Transverse colon (tissue), 4 donors: ENCODE measurements at regions not wholly inside any gene's neighbourhood (a gene's known extent, or its start where the extent isn't known, plus 50 kb on each side); places are given as distances from the start of the nearest gene placed in this dataset.

Source experiments
- DNase-seq: peaks from one replicate; pipeline ENCODE4 v3.0.0-alpha.2; 2019
- H3K27ac ChIP-seq, 4 donors: fragments of 200-600 bp; sonication (generic); 2 replicates each; pipeline ENCODE4 v1.5.1; 2016 to 2018; ENCODE audit warnings: inconsistent platforms in 4 of 4
- H3K27me3 ChIP-seq: fragments of 200-600 bp; sonication (generic); 2 replicates; pipeline ENCODE4 v1.5.1; 2017; ENCODE audit warnings: inconsistent platforms
- H3K36me3 ChIP-seq, 4 donors: fragments of 200-600 bp; sonication (generic); 2 replicates each; pipeline ENCODE4 v1.5.1; 2017 to 2019; ENCODE audit warnings: inconsistent platforms in 4 of 4
- H3K4me1 ChIP-seq, 4 donors: fragments of 200-600 bp; sonication (generic); 2 replicates each; pipeline ENCODE4 v1.5.1; 2017 to 2020; ENCODE audit warnings: inconsistent platforms in 4 of 4
- H3K4me3 ChIP-seq, 4 donors: fragments of 200-600 bp; sonication (generic); 1 replicate in 1 of 4; 2 replicates in 3 of 4; pipeline versions ENCODE4 v1.5.1 to v1.6.1; 2017 to 2019; ENCODE audit warnings: inconsistent platforms in 4 of 4
- H3K9me3 ChIP-seq, 2 donors: fragments of 200-600 bp; sonication (generic); 2 replicates each; pipeline ENCODE4 v1.5.1; 2017 to 2019; ENCODE audit warnings: inconsistent platforms in 2 of 2
- CTCF ChIP-seq, 5 experiments: fragments of 200-600 bp in 3 of 5; fragments of 450-650 bp in 2 of 5; sonication (generic) in 3 of 5; IDR thresholded peaks; 1 replicate in 2 of 5; 2 replicates in 3 of 5; pipeline ENCODE4 v1.5.1; 2016 to 2017; ENCODE audit warnings: antibody characterized with exemption in 5 of 5, inconsistent platforms in 3 of 5, mild to moderate bottlenecking in 2 of 5, moderate library complexity in 1 of 5
- EP300 ChIP-seq: sonication (generic); formaldehyde crosslinking; IDR thresholded peaks from one replicate; pipeline ENCODE4 v1.6.1; 2017; ENCODE audit warnings: antibody characterized with exemption, low read depth
- POLR2A ChIP-seq: fragments of 450-650 bp; IDR thresholded peaks from one replicate; pipeline ENCODE4 v1.6.1; 2016; ENCODE audit warnings: antibody characterized with exemption, mild to moderate bottlenecking, moderate library complexity
- POLR2AphosphoS5 ChIP-seq, 3 donors: sonication (generic); formaldehyde crosslinking; IDR thresholded peaks; one replicate each; pipeline ENCODE4 v1.6.1; 2016; ENCODE audit warnings: antibody characterized with exemption in 3 of 3
- WGBS, 2 donors: methylation state at CpG; one replicate each; pipeline ENCODE4 v1.1.5; 2018; ENCODE audit warnings: low coverage in 1 of 2; 5-methylcytosine and 5-hydroxymethylcytosine counted together
- in situ Hi-C, 4 donors: fragments of 200-750 bp; cut with MboI; loops; one replicate each; pipeline versions ENCODE4 v1.15.0 to v1.15.1; 2017; ENCODE audit warnings: low sequenced_read_pairs in 3 of 4, low pct_ligation_motif_present in 1 of 4, low pct_unique_long_range_greater_than_20kb in 1 of 4
- intact Hi-C: fragments of 100-400 bp; cut with DNase I; formaldehyde crosslinking; loops from one replicate; pipeline ENCODE4 v1.15.1; 2023; ENCODE audit warnings: low total_unique reads

- no peak overlapping the region for H3K4me3 ChIP-seq
- 46 to 67% methylated on average over 2 to 4 of the region's 4 CpGs for WGBS, 2 donors
- in situ Hi-C loops = no loop called here
These were observed 260.9 kb downstream of the RAD51AP2 start for GRCh38 chr2:17257189-17257909.

GRCh38 chr2:17255071-17255470 lies 263.2 kb downstream of the RAD51AP2 start:
- DNase-seq = no peak
- Histone ChIP-seq H3K27me3 (no peaks in the 10 kb centered on the region), H3K4me3 (no peak overlapping the region), H3K4me1 (no peaks in the 10 kb centered on the region), H3K36me3 (no peaks in the 10 kb centered on the region), H3K27ac (no peak overlapping the region), H3K9me3 (no peaks in the 10 kb centered on the region)
- intact Hi-C loops = no loop called here
- no peak for TF ChIP-seq POLR2AphosphoS5 (IDR thresholded peaks at IDR 0.05)
- no peak for TF ChIP-seq EP300
- no peak for TF ChIP-seq POLR2A
- no peak for TF ChIP-seq CTCF (IDR thresholded peaks at IDR 0.05)
- in situ Hi-C loops = no loop called here
- WGBS, 2 donors = 55 to 83% methylated on average over 1 to 2 of the region's 2 CpGs

More at GRCh38 chr2:17257189-17257909, 260.9 kb downstream of the RAD51AP2 start:
- DNase-seq = no peak
- TF ChIP-seq EP300 (no peak), POLR2A (no peak), CTCF (IDR thresholded peaks at IDR 0.05) (no peak), POLR2AphosphoS5 (IDR thresholded peaks at IDR 0.05) (no peak)
- no peaks in the 10 kb centered on the region for H3K4me1 ChIP-seq
- H3K27ac ChIP-seq = no peak overlapping the region
- intact Hi-C loops = no loop called here
- no peaks in the 10 kb centered on the region for H3K9me3 ChIP-seq
- no peaks in the 10 kb centered on the region for H3K27me3 ChIP-seq
- H3K36me3 ChIP-seq = no peaks in the 10 kb centered on the region

- no peak overlapping the region for H3K4me3 ChIP-seq
- no peaks in the 10 kb centered on the region for H3K27me3 ChIP-seq
- no peaks in the 10 kb centered on the region for H3K36me3 ChIP-seq
- no peak overlapping the region for H3K27ac ChIP-seq
- no peaks in the 10 kb centered on the region for H3K4me1 ChIP-seq
- TF ChIP-seq POLR2A (no peak), CTCF (IDR thresholded peaks at IDR 0.05) (no peak), POLR2AphosphoS5 (IDR thresholded peaks at IDR 0.05) (no peak), EP300 (no peak)
- no peaks in the 10 kb centered on the region for H3K9me3 ChIP-seq
- WGBS, 2 donors = 76 to 80% methylated on average over 1 to 2 of the region's 2 CpGs
- no peak for DNase-seq
- in situ Hi-C loops = no loop called here
- intact Hi-C loops = no loop called here
These were observed 263.8 kb downstream of the RAD51AP2 start for GRCh38 chr2:17254421-17254820.

- WGBS, 2 donors = 57 to 87% methylated on average over 3 to 4 of the region's 4 CpGs
- Histone ChIP-seq H3K9me3 (no peaks in the 10 kb centered on the region), H3K27me3 (no peaks in the 10 kb centered on the region), H3K27ac (no peak overlapping the region), H3K4me3 (no peak overlapping the region), H3K4me1 (no peaks in the 10 kb centered on the region), H3K36me3 (no peaks in the 10 kb centered on the region)
- intact Hi-C loops (no loop called here), in situ Hi-C loops (no loop called here)
- no peak for DNase-seq
- TF ChIP-seq POLR2A (no peak), EP300 (no peak), POLR2AphosphoS5 (IDR thresholded peaks at IDR 0.05) (no peak), CTCF (IDR thresholded peaks at IDR 0.05) (no peak)
These were observed 266.0 kb downstream of the RAD51AP2 start for GRCh38 chr2:17252258-17252657.
